SU-DHL-6 (cell line): ENCODE measurements at regions not wholly inside any gene's neighbourhood (a gene's known extent, or its start where the extent isn't known, plus 50 kb on each side); places are given as distances from the start of the nearest gene placed in this dataset.

ENCODE experiments used
- H2AFZ ChIP-seq: fragments of 200-600 bp; sonication (generic); 2 replicates; pipeline ENCODE4 v1.6.1; 2014; ENCODE audit warnings: low read depth, mild to moderate bottlenecking, moderate library complexity, mixed read lengths, antibody characterized with exemption, low read length; ENCODE audit not compliant: severe bottlenecking
- H3F3A ChIP-seq: fragments of 200-600 bp; shearing (Covaris generic); 2 replicates; pipeline ENCODE4 v1.6.0; 2016; ENCODE audit warnings: antibody characterized with exemption, mild to moderate bottlenecking; ENCODE audit not compliant: insufficient read depth
- H3K27ac ChIP-seq: fragments of 200-600 bp; sonication (generic); 2 replicates; pipeline ENCODE4 v1.5.1; 2016; ENCODE audit warnings: low read depth, mild to moderate bottlenecking, low read length, moderate library complexity, mixed read lengths
- H3K27me3 ChIP-seq: fragments of 200-600 bp; sonication (generic), shearing (Covaris generic); 2 replicates; pipeline ENCODE4 v1.6.0; 2014; ENCODE audit warnings: mild to moderate bottlenecking, low read length
- H3K36me3 ChIP-seq: fragments of 200-600 bp; sonication (generic); 2 replicates; pipeline ENCODE4 v1.6.1; 2014; ENCODE audit warnings: mild to moderate bottlenecking, low read length, mixed read lengths
- H3K4me2 ChIP-seq: fragments of 300-600, 200-600 bp; shearing (Covaris generic), sonication (generic); 2 replicates; pipeline ENCODE4 v1.6.0; 2014; ENCODE audit warnings: low read length, low read depth, mild to moderate bottlenecking; ENCODE audit not compliant: poor library complexity, severe bottlenecking
- H3K4me3 ChIP-seq: fragments of 200-600 bp; sonication (generic); 2 replicates; pipeline ENCODE4 v1.5.1; 2014; ENCODE audit warnings: antibody characterized with exemption, low read length, mild to moderate bottlenecking, mixed read lengths; ENCODE audit not compliant: insufficient read depth, poor library complexity, severe bottlenecking
- H3K79me2 ChIP-seq: fragments of 200-600 bp; sonication (generic); 2 replicates; pipeline ENCODE4 v1.6.1; 2014; ENCODE audit warnings: mild to moderate bottlenecking, low read length, moderate library complexity; ENCODE audit not compliant: insufficient read depth
- H3K9ac ChIP-seq: fragments of 200-600 bp; sonication (generic); 2 replicates; pipeline ENCODE4 v1.7.0; 2014; ENCODE audit warnings: mild to moderate bottlenecking, low read length
- H3K9me2 ChIP-seq: fragments of 200-600 bp; sonication (generic); replicated peaks from 2 replicates; pipeline ENCODE4 v1.6.1; 2014; ENCODE audit warnings: low read length; ENCODE audit not compliant: insufficient read depth
- H3K9me3 ChIP-seq: fragments of 200-600 bp; sonication (generic); 2 replicates; pipeline ENCODE4 v1.6.1; 2014; ENCODE audit warnings: low read length, mixed read lengths; ENCODE audit not compliant: insufficient read depth
- H4K20me1 ChIP-seq: fragments of 200-600 bp; sonication (generic); 2 replicates; pipeline ENCODE4 v1.6.1; 2014; ENCODE audit warnings: low read depth, mild to moderate bottlenecking, antibody characterized with exemption, low read length, moderate library complexity, mixed read lengths
- CTCF ChIP-seq: fragments of 200-600 bp; sonication (generic); IDR thresholded peaks from one replicate; pipeline ENCODE4 v1.5.1; 2017; ENCODE audit warnings: antibody characterized with exemption, mild to moderate bottlenecking, low read length, moderate library complexity; ENCODE audit not compliant: insufficient read depth, poor library complexity, severe bottlenecking
- EZH2phosphoT487 ChIP-seq: fragments of 200-600 bp; sonication (generic), shearing (Covaris generic); conservative IDR thresholded peaks from 2 replicates; pipeline ENCODE4 v1.6.1; 2018; ENCODE audit warnings: mild to moderate bottlenecking, antibody characterized with exemption, low read length, moderate library complexity, mixed read lengths

- Histone ChIP-seq H3K9me2 (no peaks in the 10 kb centered on the region), H3K79me2 (no peaks in the 10 kb centered on the region), H3K27me3 (no peaks in the 10 kb centered on the region; the same call in 1 of the 2 replicates), H3K9ac (no peak overlapping the region), H3K36me3 (no peaks in the 10 kb centered on the region), H4K20me1 (no peaks in the 10 kb centered on the region), H2AFZ (no peak overlapping the region), H3F3A (no peaks in the 10 kb centered on the region), H3K27ac (no peak overlapping the region), H3K4me3 (no peak overlapping the region), H3K4me2 (peak overlapping the region; percentile 55), H3K9me3 (no peaks in the 10 kb centered on the region)
- TF ChIP-seq EZH2phosphoT487 (no peak), CTCF (no peak)
Observed at GRCh38 chr6:236519-236918, 55.8 kb upstream of the DUSP22 start.

GRCh38 chr6:240151-240550 is 52.1 kb upstream of the DUSP22 start:
- Histone ChIP-seq H3K9me3 (no peaks in the 10 kb centered on the region), H2AFZ (no peak overlapping the region), H3K27me3 (no peaks in the 10 kb centered on the region; the same call in 1 of the 2 replicates)

GRCh38 chr6:241336-241865 is 50.9 kb upstream of the DUSP22 start:
- Histone ChIP-seq H3K79me2 (no peaks in the 10 kb centered on the region), H3K9me3 (no peaks in the 10 kb centered on the region), H3K4me3 (no peak overlapping the region), H3F3A (no peaks in the 10 kb centered on the region), H3K36me3 (no peaks in the 10 kb centered on the region), H3K9ac (no peak overlapping the region), H3K4me2 (no peak overlapping the region), H4K20me1 (no peaks in the 10 kb centered on the region), H3K27ac (no peak overlapping the region), H3K9me2 (no peaks in the 10 kb centered on the region), H2AFZ (no peak overlapping the region), H3K27me3 (no peaks in the 10 kb centered on the region; the same call in 1 of the 2 replicates)
- TF ChIP-seq CTCF: no peak
- no peak for TF ChIP-seq EZH2phosphoT487

More at GRCh38 chr6:240151-240550, 52.1 kb upstream of the DUSP22 start:
- Histone ChIP-seq H3K9me2 (no peaks in the 10 kb centered on the region), H3K79me2 (no peaks in the 10 kb centered on the region), H3F3A (no peaks in the 10 kb centered on the region), H3K27ac (no peak overlapping the region), H3K36me3 (no peaks in the 10 kb centered on the region), H3K4me2 (no peak overlapping the region), H4K20me1 (no peaks in the 10 kb centered on the region), H3K4me3 (no peak overlapping the region), H3K9ac (no peak overlapping the region)
- TF ChIP-seq CTCF (no peak), EZH2phosphoT487 (no peak)
